Colonic mucosa (tissue), 4 donors: ENCODE measurements at regions not wholly inside any gene's neighbourhood (a gene's known extent, or its start where the extent isn't known, plus 50 kb on each side); places are given as distances from the start of the nearest gene placed in this dataset.

ENCODE experiments used
- DNase-seq: peaks from one replicate; pipeline ENCODE4 v3.0.0-alpha.2; 2020
- H3K27ac ChIP-seq: fragments of 200-600 bp; one replicate; pipeline ENCODE4 v1.8.0; 2021
- H3K27me3 ChIP-seq: fragments of 200-600 bp; one replicate; pipeline ENCODE4 v1.8.0; 2021
- H3K36me3 ChIP-seq: fragments of 200-600 bp; one replicate; pipeline ENCODE4 v1.8.0; 2021
- H3K4me1 ChIP-seq: fragments of 200-600 bp; one replicate; pipeline ENCODE4 v1.8.0; 2021; ENCODE audit warnings: mild to moderate bottlenecking
- H3K4me3 ChIP-seq: fragments of 200-600 bp; one replicate; pipeline ENCODE4 v1.8.0; 2021
- H3K9ac ChIP-seq, 2 donors: one replicate each; pipeline ENCODE4 v1.7.0; 2013; ENCODE audit warnings: control low read depth in 2 of 2, low read depth in 2 of 2, low read length in 2 of 2
- H3K9me3 ChIP-seq: fragments of 200-600 bp; one replicate; pipeline ENCODE4 v1.8.0; 2021
- CTCF ChIP-seq: fragments of 200-600 bp; IDR thresholded peaks from one replicate; pipeline ENCODE4 v1.8.0; 2022; ENCODE audit warnings: antibody characterized with exemption, mild to moderate bottlenecking
- intact Hi-C: fragments of 100-400 bp; cut with DNase I; formaldehyde crosslinking; loops from one replicate; pipeline ENCODE4 v1.14.1; 2022
- donor health status: healthy.
- donor health status: DM: no; HTN: no; CAD: no.
- donor health status: DM: no; HTN: no; CAD: no.

GRCh38 chr5:116865651-116866050 is 291.0 kb upstream of the SEMA6A start:
- Histone ChIP-seq H3K9me3 (no peaks in the 10 kb centered on the region), H3K36me3 (no peaks in the 10 kb centered on the region), H3K4me1 (no peaks in the 10 kb centered on the region), H3K4me3 (no peak overlapping the region), H3K27ac (no peak overlapping the region), H3K27me3 (no peaks in the 10 kb centered on the region), H3K9ac (no peak overlapping the region)
- intact Hi-C loops = no loop called here
- no peak for DNase-seq
- no peak for TF ChIP-seq CTCF

GRCh38 chr5:116864838-116865190 is 290.2 kb upstream of the SEMA6A start:
- DNase-seq = no peak
- no peak overlapping the region for H3K27ac ChIP-seq
- no peaks in the 10 kb centered on the region for H3K4me1 ChIP-seq
- H3K4me3 ChIP-seq = no peak overlapping the region
- H3K9ac ChIP-seq = no peak overlapping the region
- no peaks in the 10 kb centered on the region for H3K27me3 ChIP-seq
- intact Hi-C loops = no loop called here
- H3K9me3 ChIP-seq = no peaks in the 10 kb centered on the region
- no peaks in the 10 kb centered on the region for H3K36me3 ChIP-seq
- no peak for TF ChIP-seq CTCF

- intact Hi-C loops = no loop called here
- no peak overlapping the region for H3K27ac ChIP-seq
- no peak overlapping the region for H3K9ac ChIP-seq
- no peak overlapping the region for H3K4me3 ChIP-seq
- TF ChIP-seq CTCF = no peak
- no peaks in the 10 kb centered on the region for H3K36me3 ChIP-seq
- H3K27me3 ChIP-seq = no peaks in the 10 kb centered on the region
- DNase-seq = no peak
- H3K4me1 ChIP-seq = no peaks in the 10 kb centered on the region
- H3K9me3 ChIP-seq = no peaks in the 10 kb centered on the region
Observed at GRCh38 chr5:116864157-116864837, 289.7 kb upstream of the SEMA6A start.

- intact Hi-C loops = no loop called here
- Histone ChIP-seq H3K4me3 (no peak overlapping the region), H3K27ac (no peak overlapping the region), H3K4me1 (no peaks in the 10 kb centered on the region), H3K9me3 (no peaks in the 10 kb centered on the region), H3K36me3 (no peaks in the 10 kb centered on the region), H3K27me3 (no peaks in the 10 kb centered on the region), H3K9ac (no peak overlapping the region)
- DNase-seq = no peak
- TF ChIP-seq CTCF = no peak
Observed at GRCh38 chr5:116862632-116863455, 288.2 kb upstream of the SEMA6A start.

- intact Hi-C loops = no loop called here
- no peak for DNase-seq
- Histone ChIP-seq H3K4me1 (no peaks in the 10 kb centered on the region), H3K36me3 (no peaks in the 10 kb centered on the region), H3K27me3 (no peaks in the 10 kb centered on the region), H3K9ac (no peak overlapping the region), H3K27ac (no peak overlapping the region), H3K4me3 (no peak overlapping the region), H3K9me3 (no peaks in the 10 kb centered on the region)
- TF ChIP-seq CTCF = no peak
Observed at GRCh38 chr5:116861666-116862065, 287.0 kb upstream of the SEMA6A start.
